ENCODE measurements at regions not wholly inside any gene's neighbourhood (a gene's known extent, or its start where the extent isn't known, plus 50 kb on each side); places are given as distances from the start of the nearest gene placed in this dataset.

- Mint-ChIP-seq H3K36me3 (no peaks in the 10 kb centered on the region), H3K4me1 (no peaks in the 10 kb centered on the region), H3K27me3 (ENCODE audit: low read depth) (no peaks in the 10 kb centered on the region), H3K4me3 (no peak overlapping the region), H3K9me3 (peaks cover 4% of the 10 kb centered on the region), H3K27ac (no peak overlapping the region)
- no peak for TF ChIP-seq CTCF (IDR thresholded peaks at IDR 0.05; ENCODE audit: unreplicated experiment)
- DNase-seq (ENCODE audit: low spot score in 2 of 2, unreplicated experiment in 2 of 2), result no peak
Observed at GRCh38 chr1:238558746-238559145, 668.0 kb upstream of the ZP4 start.

- Mint-ChIP-seq H3K36me3 (no peaks in the 10 kb centered on the region), H3K27ac (no peak overlapping the region), H3K4me1 (no peaks in the 10 kb centered on the region), H3K9me3 (peaks cover 3% of the 10 kb centered on the region), H3K27me3 (ENCODE audit: low read depth) (no peaks in the 10 kb centered on the region), H3K4me3 (no peak overlapping the region)
- no peak for DNase-seq (ENCODE audit: low spot score in 2 of 2, unreplicated experiment in 2 of 2)
- TF ChIP-seq CTCF (IDR thresholded peaks at IDR 0.05; ENCODE audit: unreplicated experiment), result no peak
Observed at GRCh38 chr1:238558156-238558555, 667.4 kb upstream of the ZP4 start.

GRCh38 chr1:238552271-238552670, 661.5 kb upstream of the ZP4 start:
- TF ChIP-seq CTCF (IDR thresholded peaks at IDR 0.05; ENCODE audit: unreplicated experiment), result no peak
- Mint-ChIP-seq H3K4me1 (no peaks in the 10 kb centered on the region), H3K9me3 (peaks cover 15% of the 10 kb centered on the region), H3K36me3 (no peaks in the 10 kb centered on the region), H3K27ac (no peak overlapping the region), H3K27me3 (ENCODE audit: low read depth) (no peaks in the 10 kb centered on the region), H3K4me3 (no peak overlapping the region)
- DNase-seq (ENCODE audit: low spot score in 2 of 2, unreplicated experiment in 2 of 2), result no peak

GRCh38 chr1:238549137-238549536, 658.4 kb upstream of the ZP4 start:
- H3K27me3 Mint-ChIP-seq (ENCODE audit: low read depth), result no peaks in the 10 kb centered on the region
- H3K4me1 Mint-ChIP-seq, result no peaks in the 10 kb centered on the region
- H3K4me3 Mint-ChIP-seq, result no peak overlapping the region
- H3K9me3 Mint-ChIP-seq, result peaks cover 29% of the 10 kb centered on the region
- TF ChIP-seq CTCF (IDR thresholded peaks at IDR 0.05; ENCODE audit: unreplicated experiment), result no peak
- DNase-seq (ENCODE audit: low spot score in 2 of 2, unreplicated experiment in 2 of 2), result no peak
- H3K36me3 Mint-ChIP-seq, result no peaks in the 10 kb centered on the region
- no peak overlapping the region for H3K27ac Mint-ChIP-seq

GRCh38 chr1:238546118-238546517, 655.4 kb upstream of the ZP4 start:
- no peak for DNase-seq (ENCODE audit: low spot score in 2 of 2, unreplicated experiment in 2 of 2)
- no peaks in the 10 kb centered on the region for H3K36me3 Mint-ChIP-seq
- H3K4me3 Mint-ChIP-seq, result no peak overlapping the region
- H3K27me3 Mint-ChIP-seq (ENCODE audit: low read depth), result no peaks in the 10 kb centered on the region
- no peak for TF ChIP-seq CTCF (IDR thresholded peaks at IDR 0.05; ENCODE audit: unreplicated experiment)
- H3K27ac Mint-ChIP-seq, result no peak overlapping the region
- H3K9me3 Mint-ChIP-seq, result peaks cover 29% of the 10 kb centered on the region
- peaks cover 3% of the 10 kb centered on the region for H3K4me1 Mint-ChIP-seq

GRCh38 chr1:238537641-238538040, 646.9 kb upstream of the ZP4 start:
- peaks cover 3% of the 10 kb centered on the region for H3K4me1 Mint-ChIP-seq
- peaks cover 3% of the 10 kb centered on the region for H3K9me3 Mint-ChIP-seq
- no peaks in the 10 kb centered on the region for H3K27me3 Mint-ChIP-seq (ENCODE audit: low read depth)
- no peaks in the 10 kb centered on the region for H3K36me3 Mint-ChIP-seq
- DNase-seq (ENCODE audit: low spot score in 2 of 2, unreplicated experiment in 2 of 2), result no peak
- no peak for TF ChIP-seq CTCF (IDR thresholded peaks at IDR 0.05; ENCODE audit: unreplicated experiment)
- no peak overlapping the region for H3K27ac Mint-ChIP-seq
- H3K4me3 Mint-ChIP-seq, result no peak overlapping the region

All from mesothelial cell of epicardium (in vitro differentiated cells).